Activated naive CD4-positive, alpha-beta T cell treated with anti-CD3 and anti-CD28 coated beads for 36 hours (primary cell): ENCODE measurements at regions not wholly inside any gene's neighbourhood (a gene's known extent, or its start where the extent isn't known, plus 50 kb on each side); places are given as distances from the start of the nearest gene placed in this dataset.
"Not testable (repeated sequence)": the region's sequence is repeated elsewhere in the genome, so short reads cannot be mapped to it uniquely, and the experiment has no call there.

ENCODE experiments used
- CTCF ChIA-PET: fragments of 350-600 bp; sonication (Branson Sonifier 250); formaldehyde crosslinking; loops from one replicate; lab custom pipeline; 2021; ENCODE audit warnings: antibody characterized with exemption; lab: Charles Lee
- DNase-seq: peaks from one replicate; pipeline ENCODE4 v3.0.0-alpha.2; 2020
- H3K27ac Mint-ChIP-seq: one replicate; pipeline ENCODE4 v1.8.0; 2021; ENCODE audit warnings: mild to moderate bottlenecking, mixed read lengths
- H3K27me3 Mint-ChIP-seq: one replicate; pipeline ENCODE4 v1.8.0; 2021; ENCODE audit warnings: low read depth, mixed read lengths
- H3K36me3 Mint-ChIP-seq: one replicate; pipeline ENCODE4 v1.8.0; 2021; ENCODE audit warnings: low read depth, mixed read lengths
- H3K4me1 Mint-ChIP-seq: one replicate; pipeline ENCODE4 v1.8.0; 2021; ENCODE audit warnings: low read depth, mixed read lengths
- H3K4me3 Mint-ChIP-seq: one replicate; pipeline ENCODE4 v1.8.0; 2021; ENCODE audit warnings: mild to moderate bottlenecking, moderate library complexity, mixed read lengths
- H3K9me3 Mint-ChIP-seq: one replicate; pipeline ENCODE4 v1.8.0; 2021; ENCODE audit warnings: mixed read lengths
- intact Hi-C: fragments of 100-400 bp; cut with micrococcal nuclease; formaldehyde crosslinking; loops from one replicate; pipeline ENCODE4 v1.15.1; 2023

DNA sequence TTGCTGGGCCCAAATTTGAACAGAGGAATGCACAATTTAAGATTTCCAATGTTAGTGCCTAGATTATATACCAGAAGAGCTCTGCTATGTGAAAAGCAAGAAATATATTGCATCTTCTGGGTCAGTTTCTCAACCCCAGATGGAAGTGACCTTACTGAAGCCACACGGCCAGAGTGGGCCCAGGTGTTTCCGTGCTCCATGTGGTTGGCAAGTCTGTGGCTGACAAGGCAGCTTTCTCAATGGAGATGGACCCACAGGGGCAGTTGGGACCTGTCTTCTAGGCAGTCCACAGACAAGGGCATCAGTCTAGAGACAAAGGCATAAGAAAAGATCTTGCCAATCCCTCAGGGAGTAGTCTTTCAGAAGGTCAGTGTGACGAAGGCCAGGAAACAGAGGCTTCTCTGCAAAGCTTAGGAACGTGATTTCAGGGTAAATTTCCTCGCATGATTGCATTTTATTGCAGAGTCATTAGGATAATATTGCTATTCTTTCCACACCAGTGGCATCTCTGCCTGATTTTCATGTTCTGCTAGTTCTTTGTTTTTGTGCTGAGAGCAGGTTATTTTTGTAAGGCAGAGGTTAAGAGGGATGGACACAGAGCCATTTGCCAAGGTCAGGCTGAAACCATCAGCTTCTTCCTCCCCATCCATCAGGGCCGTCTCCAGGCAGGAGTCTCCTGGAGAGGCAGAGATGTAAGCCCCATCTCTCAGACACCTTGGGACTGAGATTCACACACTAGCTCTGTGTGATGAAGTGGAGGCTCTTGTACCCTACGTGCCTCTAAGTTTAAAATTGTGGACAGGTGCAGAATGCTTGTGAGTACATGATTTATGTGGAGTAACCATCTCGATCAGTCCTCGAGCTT lies 202.1 kb downstream of the ANKRD30B start:
- H3K4me1 Mint-ChIP-seq: no peaks in the 10 kb centered on the region
- H3K27ac Mint-ChIP-seq: no peak overlapping the region
- H3K9me3 Mint-ChIP-seq: no peaks in the 10 kb centered on the region
- CTCF ChIA-PET: no interaction called here
- no peaks in the 10 kb centered on the region for H3K36me3 Mint-ChIP-seq
- no peaks in the 10 kb centered on the region for H3K27me3 Mint-ChIP-seq
- intact Hi-C loops: no loop called here
- no peak for DNase-seq
- no peak overlapping the region for H3K4me3 Mint-ChIP-seq

DNA sequence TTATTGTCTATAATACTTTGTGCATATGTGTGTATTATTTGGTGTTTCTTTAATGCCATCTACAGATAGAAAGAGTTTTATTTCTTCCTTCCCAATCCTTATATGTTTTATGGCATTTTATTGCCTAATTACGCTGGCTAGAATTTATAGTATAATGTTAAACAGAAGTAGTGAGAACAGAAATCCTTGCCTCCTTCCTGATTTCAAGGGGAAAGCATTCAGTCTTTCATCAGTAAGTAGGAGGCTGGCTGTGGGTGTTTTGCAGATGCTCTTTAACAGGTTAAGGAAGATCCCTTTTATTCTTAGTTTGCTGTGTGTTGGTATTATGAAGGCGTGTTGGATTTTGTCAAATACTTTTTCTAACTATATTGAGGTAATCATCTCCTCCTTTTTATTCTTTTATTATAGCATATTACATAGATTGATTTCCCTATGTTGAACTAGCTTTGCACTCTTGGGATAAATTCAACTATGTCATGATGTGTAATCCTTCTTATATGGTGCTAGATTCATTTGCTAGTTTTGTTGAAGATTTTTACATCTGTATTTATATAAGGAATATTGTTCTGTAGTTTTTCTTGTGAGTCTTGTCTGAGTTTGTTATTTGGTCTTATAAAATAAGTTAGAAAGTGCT lies 204.6 kb downstream of the ANKRD30B start:
- CTCF ChIA-PET, H3K4me3 Mint-ChIP-seq, H3K36me3 Mint-ChIP-seq, H3K27me3 Mint-ChIP-seq, H3K27ac Mint-ChIP-seq, intact Hi-C loops, DNase-seq, H3K4me1 Mint-ChIP-seq, H3K9me3 Mint-ChIP-seq: not testable (repeated sequence)

GRCh38 chr18:14958701-14959100 lies 210.7 kb downstream of the ANKRD30B start:
- CTCF ChIA-PET: no interaction called here
- Mint-ChIP-seq H3K9me3 (peaks cover 4% of the 10 kb centered on the region), H3K4me1 (no peaks in the 10 kb centered on the region), H3K27ac (no peak overlapping the region), H3K36me3 (no peaks in the 10 kb centered on the region), H3K27me3 (peaks cover 2% of the 10 kb centered on the region), H3K4me3 (no peak overlapping the region)
- no peak for DNase-seq
- intact Hi-C loops: no loop called here

GRCh38 chr18:14959550-14959949 lies 211.6 kb downstream of the ANKRD30B start:
- peaks cover 2% of the 10 kb centered on the region for H3K27me3 Mint-ChIP-seq
- no peaks in the 10 kb centered on the region for H3K36me3 Mint-ChIP-seq
- CTCF ChIA-PET: no interaction called here
- peaks cover 4% of the 10 kb centered on the region for H3K9me3 Mint-ChIP-seq
- H3K4me3 Mint-ChIP-seq: no peak overlapping the region
- no peak overlapping the region for H3K27ac Mint-ChIP-seq
- DNase-seq: no peak
- intact Hi-C loops: no loop called here
- no peaks in the 10 kb centered on the region for H3K4me1 Mint-ChIP-seq

DNA sequence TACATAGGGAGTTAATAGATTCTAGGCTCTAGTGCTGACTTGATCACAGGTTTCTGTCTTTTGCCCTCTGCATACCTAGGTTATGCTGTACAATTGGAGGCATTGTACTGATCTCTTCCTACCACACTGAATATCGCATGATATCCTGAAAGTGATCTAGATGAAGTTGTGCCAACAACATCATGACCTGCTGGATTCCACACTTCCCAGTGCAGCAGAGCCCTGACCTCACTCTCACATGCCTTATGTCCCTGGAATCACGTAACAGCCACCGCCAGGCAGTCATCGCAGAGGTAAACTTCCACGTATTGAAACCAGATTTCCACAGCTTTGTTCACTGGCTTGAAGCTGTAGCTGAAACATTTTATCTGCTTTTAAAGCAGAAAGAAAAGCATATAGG lies 214.0 kb downstream of the ANKRD30B start:
- CTCF ChIA-PET: no interaction called here
- intact Hi-C loops: no loop called here
- Mint-ChIP-seq H3K36me3 (no peaks in the 10 kb centered on the region), H3K4me3 (no peak overlapping the region), H3K4me1 (no peaks in the 10 kb centered on the region), H3K27ac (no peak overlapping the region), H3K9me3 (peaks cover 2% of the 10 kb centered on the region), H3K27me3 (peaks cover 2% of the 10 kb centered on the region)
- no peak for DNase-seq

DNA sequence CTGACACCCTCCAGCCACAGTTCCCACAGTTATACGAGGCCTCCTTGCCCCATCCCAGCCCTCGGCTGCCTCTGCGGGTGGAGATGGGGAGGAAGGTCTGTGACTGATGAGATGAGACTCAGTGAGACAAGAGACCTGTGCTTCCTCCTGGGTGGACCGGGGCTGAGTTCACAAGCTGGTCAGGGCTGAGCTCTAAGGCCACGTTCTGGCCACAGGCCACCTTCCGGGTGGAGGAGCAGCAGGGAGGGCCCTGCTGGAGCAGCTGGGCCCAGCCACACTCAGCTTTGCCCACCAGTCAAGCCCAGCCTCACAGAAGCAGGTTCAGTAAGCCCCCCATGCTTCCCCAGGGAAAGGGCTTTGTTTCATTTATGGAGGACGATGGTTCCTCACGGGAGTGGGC lies 214.7 kb downstream of the ANKRD30B start:
- intact Hi-C loops: no loop called here
- no peak overlapping the region for H3K27ac Mint-ChIP-seq
- CTCF ChIA-PET: no interaction called here
- DNase-seq: no peak
- no peak overlapping the region for H3K4me3 Mint-ChIP-seq
- no peaks in the 10 kb centered on the region for H3K4me1 Mint-ChIP-seq
- peaks cover 2% of the 10 kb centered on the region for H3K9me3 Mint-ChIP-seq
- no peaks in the 10 kb centered on the region for H3K36me3 Mint-ChIP-seq
- peaks cover 2% of the 10 kb centered on the region for H3K27me3 Mint-ChIP-seq

DNA sequence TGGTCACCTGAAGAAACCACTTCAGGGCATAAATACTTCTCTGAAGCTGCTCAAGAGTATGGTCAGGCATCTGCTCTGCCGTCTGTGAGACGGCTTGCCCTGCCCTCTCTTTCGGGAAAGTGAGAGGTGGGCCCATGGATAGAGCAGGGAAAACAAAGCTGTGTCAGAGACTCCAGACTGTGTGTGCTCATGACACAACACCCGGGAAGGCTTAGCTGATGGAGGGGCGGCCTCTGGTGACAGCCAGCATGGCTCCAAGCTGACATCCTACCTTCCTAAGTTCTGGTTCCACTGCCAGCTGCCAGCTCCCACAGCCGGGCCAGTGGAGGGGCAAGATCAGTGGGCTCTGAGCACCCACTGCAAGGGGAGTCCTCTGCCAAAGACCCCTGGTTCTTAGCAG lies 215.3 kb downstream of the ANKRD30B start:
- H3K4me1 Mint-ChIP-seq: no peaks in the 10 kb centered on the region
- CTCF ChIA-PET: no interaction called here
- H3K36me3 Mint-ChIP-seq: no peaks in the 10 kb centered on the region
- H3K27ac Mint-ChIP-seq: no peak overlapping the region
- intact Hi-C loops: no loop called here
- no peak for DNase-seq
- H3K4me3 Mint-ChIP-seq: no peak overlapping the region
- H3K9me3 Mint-ChIP-seq: no peaks in the 10 kb centered on the region
- peaks cover 2% of the 10 kb centered on the region for H3K27me3 Mint-ChIP-seq

- Mint-ChIP-seq H3K27ac (no peak overlapping the region), H3K27me3 (peaks cover 2% of the 10 kb centered on the region), H3K9me3 (no peaks in the 10 kb centered on the region), H3K4me1 (no peaks in the 10 kb centered on the region), H3K36me3 (no peaks in the 10 kb centered on the region), H3K4me3 (no peak overlapping the region)
- CTCF ChIA-PET: no interaction called here
- intact Hi-C loops: no loop called here
- DNase-seq: no peak
Observed at GRCh38 chr18:14964002-14964401, 216.0 kb downstream of the ANKRD30B start.

GRCh38 chr18:14964406-14964805 lies 216.4 kb downstream of the ANKRD30B start:
- Mint-ChIP-seq H3K4me3 (no peak overlapping the region), H3K9me3 (no peaks in the 10 kb centered on the region), H3K27me3 (peaks cover 2% of the 10 kb centered on the region), H3K36me3 (no peaks in the 10 kb centered on the region), H3K4me1 (no peaks in the 10 kb centered on the region), H3K27ac (no peak overlapping the region)
- intact Hi-C loops: no loop called here
- DNase-seq: no peak
- CTCF ChIA-PET: no interaction called here

DNA sequence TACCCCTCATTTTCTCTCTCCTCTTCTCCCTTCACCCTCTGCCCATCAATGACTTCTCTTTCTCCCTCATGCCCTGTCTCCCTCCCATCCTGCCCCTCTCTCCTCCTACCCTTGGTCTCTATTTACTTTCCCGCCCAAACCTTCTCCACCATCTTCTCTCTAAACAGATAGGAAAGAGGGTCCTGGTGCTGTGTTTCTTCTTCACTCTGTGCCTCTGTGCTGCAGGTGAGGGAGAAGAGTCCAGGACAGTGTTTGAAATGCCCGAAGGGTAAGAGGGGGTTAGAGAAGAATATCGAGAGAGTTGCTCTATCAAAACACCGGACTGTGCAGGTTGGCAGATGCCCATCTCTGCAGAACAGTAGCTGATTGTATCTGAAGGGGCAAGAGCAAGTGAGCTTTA lies 217.0 kb downstream of the ANKRD30B start:
- H3K27ac Mint-ChIP-seq, H3K4me3 Mint-ChIP-seq, H3K27me3 Mint-ChIP-seq, H3K4me1 Mint-ChIP-seq, DNase-seq, H3K36me3 Mint-ChIP-seq, H3K9me3 Mint-ChIP-seq, intact Hi-C loops, CTCF ChIA-PET: not testable (repeated sequence)

- H3K27ac Mint-ChIP-seq: no peak overlapping the region
Observed at GRCh38 chr18:14965553-14965952, 217.6 kb downstream of the ANKRD30B start.

GRCh38 chr18:14967246-14967645 lies 219.3 kb downstream of the ANKRD30B start:
- H3K27me3 Mint-ChIP-seq, DNase-seq, H3K4me3 Mint-ChIP-seq, intact Hi-C loops, H3K27ac Mint-ChIP-seq, H3K36me3 Mint-ChIP-seq, H3K4me1 Mint-ChIP-seq, H3K9me3 Mint-ChIP-seq: not testable (repeated sequence)
- CTCF ChIA-PET: interaction anchor here (0.5 kb wide), 1 partner anchor 1319 kb away, joined by 3 read pairs; no protein-coding TSS in a partner anchor

More at GRCh38 chr18:14965553-14965952, 217.6 kb downstream of the ANKRD30B start:
- H3K36me3 Mint-ChIP-seq: no peaks in the 10 kb centered on the region
- intact Hi-C loops: no loop called here
- no peak for DNase-seq
- CTCF ChIA-PET: no interaction called here
- H3K4me3 Mint-ChIP-seq: no peak overlapping the region
- no peaks in the 10 kb centered on the region for H3K9me3 Mint-ChIP-seq
- no peaks in the 10 kb centered on the region for H3K4me1 Mint-ChIP-seq
- no peaks in the 10 kb centered on the region for H3K27me3 Mint-ChIP-seq

GRCh38 chr18:14969500-14969899 lies 221.5 kb downstream of the ANKRD30B start:
- no peak for DNase-seq
- Mint-ChIP-seq H3K4me1 (no peaks in the 10 kb centered on the region), H3K27me3 (no peaks in the 10 kb centered on the region)

More at GRCh38 chr18:14969500-14969899, 221.5 kb downstream of the ANKRD30B start:
- Mint-ChIP-seq H3K27ac (no peak overlapping the region), H3K9me3 (no peaks in the 10 kb centered on the region), H3K4me3 (no peak overlapping the region), H3K36me3 (no peaks in the 10 kb centered on the region)
- CTCF ChIA-PET: interaction anchor here (0.7 kb wide), 1 partner anchor 34 kb away, joined by 4 read pairs; no protein-coding TSS in a partner anchor
- intact Hi-C loops: no loop called here
